Ascending aorta (tissue), 2 donors: ENCODE measurements at regions not wholly inside any gene's neighbourhood (a gene's known extent, or its start where the extent isn't known, plus 50 kb on each side); places are given as distances from the start of the nearest gene placed in this dataset.

Experiments used
- DNase-seq, 2 donors: peaks; one replicate each; pipeline ENCODE4 v3.0.0-alpha.2; 2019; ENCODE audit warnings: low spot score in 2 of 2
- H3K27ac ChIP-seq, 2 donors: fragments of 200-600 bp; sonication (generic); one replicate each; pipeline ENCODE4 v1.5.1; 2016 to 2017; ENCODE audit warnings: mild to moderate bottlenecking in 1 of 2
- H3K27me3 ChIP-seq: fragments of 200-600 bp; sonication (generic); one replicate; pipeline ENCODE4 v1.5.1; 2017
- H3K36me3 ChIP-seq, 2 donors: fragments of 200-600 bp; sonication (generic); one replicate each; pipeline ENCODE4 v1.5.1; 2016
- H3K4me1 ChIP-seq, 2 donors: fragments of 200-600 bp; sonication (generic); one replicate each; pipeline ENCODE4 v1.5.1; 2016 to 2017; ENCODE audit warnings: mild to moderate bottlenecking in 1 of 2
- H3K4me3 ChIP-seq, 2 donors: fragments of 200-600 bp; sonication (generic); one replicate each; pipeline ENCODE4 v1.5.1; 2016 to 2017; ENCODE audit warnings: mild to moderate bottlenecking in 1 of 2
- H3K9me3 ChIP-seq, 2 donors: fragments of 200-600 bp; sonication (generic); one replicate each; pipeline ENCODE4 v1.5.1; 2016
- intact Hi-C: fragments of 100-400 bp; cut with DNase I; formaldehyde crosslinking; loops from one replicate; pipeline ENCODE4 v1.15.1; 2023
- TF ChIP-seq, protein P1 (sequence below), 3 experiments: fragments of 200-600 bp in 2 of 3; fragments of 450-650 bp in 1 of 3; sonication (generic) in 2 of 3; IDR thresholded peaks; one replicate each; pipeline ENCODE4 v1.5.1; 2016 to 2019; ENCODE audit warnings: antibody characterized with exemption in 3 of 3, mild to moderate bottlenecking in 1 of 3, moderate library complexity in 1 of 3

DNA sequence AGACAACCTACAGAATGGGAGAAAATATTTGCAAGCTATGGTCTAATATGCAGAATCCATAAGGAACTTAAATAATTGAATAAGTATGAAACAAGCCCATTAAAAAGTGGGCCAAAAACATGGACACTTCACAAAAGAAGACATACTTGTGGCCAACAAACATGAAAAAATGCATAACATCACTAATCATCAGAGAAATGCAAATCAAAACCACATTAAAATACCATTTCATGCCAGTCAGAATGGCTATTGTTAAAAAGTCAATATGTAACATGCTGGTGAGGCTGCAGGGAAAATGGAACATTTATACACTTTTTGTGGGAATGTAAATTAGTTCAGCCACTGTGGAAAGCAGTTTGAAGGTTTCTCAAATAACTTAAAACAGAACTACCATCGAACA lies 945.4 kb upstream of the FLRT2 start:
- TF ChIP-seq, protein P1, sequence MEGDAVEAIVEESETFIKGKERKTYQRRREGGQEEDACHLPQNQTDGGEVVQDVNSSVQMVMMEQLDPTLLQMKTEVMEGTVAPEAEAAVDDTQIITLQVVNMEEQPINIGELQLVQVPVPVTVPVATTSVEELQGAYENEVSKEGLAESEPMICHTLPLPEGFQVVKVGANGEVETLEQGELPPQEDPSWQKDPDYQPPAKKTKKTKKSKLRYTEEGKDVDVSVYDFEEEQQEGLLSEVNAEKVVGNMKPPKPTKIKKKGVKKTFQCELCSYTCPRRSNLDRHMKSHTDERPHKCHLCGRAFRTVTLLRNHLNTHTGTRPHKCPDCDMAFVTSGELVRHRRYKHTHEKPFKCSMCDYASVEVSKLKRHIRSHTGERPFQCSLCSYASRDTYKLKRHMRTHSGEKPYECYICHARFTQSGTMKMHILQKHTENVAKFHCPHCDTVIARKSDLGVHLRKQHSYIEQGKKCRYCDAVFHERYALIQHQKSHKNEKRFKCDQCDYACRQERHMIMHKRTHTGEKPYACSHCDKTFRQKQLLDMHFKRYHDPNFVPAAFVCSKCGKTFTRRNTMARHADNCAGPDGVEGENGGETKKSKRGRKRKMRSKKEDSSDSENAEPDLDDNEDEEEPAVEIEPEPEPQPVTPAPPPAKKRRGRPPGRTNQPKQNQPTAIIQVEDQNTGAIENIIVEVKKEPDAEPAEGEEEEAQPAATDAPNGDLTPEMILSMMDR (IDR thresholded peaks at IDR 0.05): no peak
- H3K27me3 ChIP-seq: no peaks in the 10 kb centered on the region
- intact Hi-C loops: no loop called here
- no peak overlapping the region for H3K4me3 ChIP-seq
- no peak for DNase-seq
- H3K36me3 ChIP-seq: no peaks in the 10 kb centered on the region
- no peaks in the 10 kb centered on the region for H3K9me3 ChIP-seq
- no peak overlapping the region for H3K27ac ChIP-seq
- H3K4me1 ChIP-seq: no peaks in the 10 kb centered on the region

DNA sequence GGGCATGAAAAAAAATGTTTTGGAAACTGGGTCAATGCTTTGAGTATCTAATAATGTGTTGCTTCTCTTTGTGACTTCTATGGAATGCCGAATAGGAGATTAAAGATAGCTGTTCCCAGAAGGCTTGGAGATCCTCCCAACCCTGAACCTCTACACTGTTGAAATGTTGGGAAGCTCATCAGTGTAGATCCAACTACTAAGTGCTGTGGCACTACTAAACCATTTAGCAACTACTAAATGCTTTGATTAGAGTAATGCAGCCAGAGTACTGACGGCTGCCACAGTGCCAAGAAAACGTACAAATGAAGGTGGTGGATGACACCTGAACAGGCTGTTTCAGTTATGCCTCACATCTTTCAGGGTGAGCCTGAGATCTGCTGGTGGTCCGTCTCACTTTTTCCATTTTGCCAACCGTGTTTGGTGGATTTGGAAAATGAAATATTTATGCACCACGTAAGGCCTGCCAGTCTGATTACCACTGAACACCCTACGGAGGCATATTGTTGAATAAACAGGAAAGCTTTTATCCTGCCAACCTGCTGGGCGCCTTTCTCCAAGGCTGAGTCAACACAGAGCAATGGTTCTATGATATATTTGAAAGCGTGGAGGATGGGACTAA lies 938.0 kb upstream of the FLRT2 start:
- no peaks in the 10 kb centered on the region for H3K4me1 ChIP-seq
- no peak overlapping the region for H3K4me3 ChIP-seq
- no peaks in the 10 kb centered on the region for H3K36me3 ChIP-seq
- TF ChIP-seq, protein P1 (IDR thresholded peaks at IDR 0.05): no peak
- no peaks in the 10 kb centered on the region for H3K9me3 ChIP-seq
- H3K27me3 ChIP-seq: no peaks in the 10 kb centered on the region
- no peak for DNase-seq
- no peak overlapping the region for H3K27ac ChIP-seq
- intact Hi-C loops: no loop called here

DNA sequence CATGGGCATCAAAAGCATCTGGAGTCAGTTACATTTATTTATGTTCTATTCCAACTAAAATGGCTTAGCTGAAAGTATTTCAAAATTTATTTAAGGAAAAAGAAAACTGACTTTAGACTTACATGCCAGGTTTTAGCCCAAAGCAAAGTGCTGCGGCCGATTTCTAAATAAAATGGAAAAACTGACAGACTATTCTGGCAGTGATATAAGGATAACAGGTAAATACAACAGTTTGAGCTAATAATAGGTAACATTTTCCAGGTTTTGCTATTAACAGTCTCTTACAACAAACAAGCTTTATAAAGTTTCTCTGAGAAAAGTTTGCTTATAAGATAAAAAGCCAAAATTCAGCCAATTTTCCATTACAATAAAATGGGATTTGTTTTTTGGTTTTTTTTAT lies 937.2 kb upstream of the FLRT2 start:
- no peaks in the 10 kb centered on the region for H3K27me3 ChIP-seq
- intact Hi-C loops: no loop called here
- H3K4me3 ChIP-seq: no peak overlapping the region
- TF ChIP-seq, protein P1 (IDR thresholded peaks at IDR 0.05): no peak
- H3K27ac ChIP-seq: no peak overlapping the region
- no peak for DNase-seq
- H3K4me1 ChIP-seq: no peaks in the 10 kb centered on the region
- H3K9me3 ChIP-seq: no peaks in the 10 kb centered on the region
- no peaks in the 10 kb centered on the region for H3K36me3 ChIP-seq

DNA sequence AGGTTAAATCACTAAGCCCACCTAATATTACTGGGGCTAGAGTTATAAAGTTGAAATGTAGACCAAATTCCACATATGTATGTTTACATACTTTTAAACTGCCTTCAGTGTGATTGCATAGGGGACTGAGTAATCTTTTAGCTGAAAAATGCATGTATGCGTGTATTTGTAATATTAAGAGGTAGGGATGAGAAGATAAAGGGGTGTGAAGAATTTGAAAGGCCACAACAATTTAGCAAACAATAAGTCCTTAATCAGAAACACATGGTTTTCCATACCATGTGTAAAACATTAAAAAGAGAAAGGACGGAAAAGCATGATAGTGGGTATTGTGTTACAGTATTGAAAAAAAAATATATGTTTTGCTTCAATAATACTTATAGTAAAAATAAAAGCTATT lies 919.9 kb upstream of the FLRT2 start:
- no peaks in the 10 kb centered on the region for H3K4me1 ChIP-seq
- TF ChIP-seq, protein P1 (IDR thresholded peaks at IDR 0.05): no peak
- H3K27me3 ChIP-seq: no peaks in the 10 kb centered on the region
- H3K27ac ChIP-seq: no peak overlapping the region
- DNase-seq: no peak
- no peaks in the 10 kb centered on the region for H3K36me3 ChIP-seq
- no peaks in the 10 kb centered on the region for H3K9me3 ChIP-seq
- intact Hi-C loops: no loop called here
- H3K4me3 ChIP-seq: no peak overlapping the region

DNA sequence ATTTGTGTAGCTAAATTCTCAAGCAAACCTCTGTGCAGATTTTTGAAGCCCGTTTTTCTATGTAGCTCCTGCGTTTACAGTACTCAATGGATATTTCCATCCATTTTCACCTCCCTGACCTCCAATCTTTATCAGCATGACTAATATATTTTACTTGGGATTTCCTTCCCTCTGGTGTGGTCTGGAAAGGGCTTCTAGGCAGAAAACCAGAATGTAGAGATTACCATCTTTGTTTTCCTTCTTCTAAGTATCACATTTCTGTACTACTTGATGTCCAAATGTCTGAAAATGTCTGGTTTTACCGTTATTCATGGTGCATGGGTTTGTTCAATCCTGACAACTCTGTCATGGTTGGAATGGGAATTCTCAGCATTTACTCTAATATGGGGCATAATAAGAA lies 907.6 kb upstream of the FLRT2 start:
- H3K36me3 ChIP-seq: no peaks in the 10 kb centered on the region
- intact Hi-C loops: no loop called here
- H3K27ac ChIP-seq: no peak overlapping the region
- DNase-seq: no peak
- no peaks in the 10 kb centered on the region for H3K27me3 ChIP-seq
- H3K4me3 ChIP-seq: no peak overlapping the region
- no peaks in the 10 kb centered on the region for H3K9me3 ChIP-seq
- TF ChIP-seq, protein P1 (IDR thresholded peaks at IDR 0.05): no peak
- H3K4me1 ChIP-seq: no peaks in the 10 kb centered on the region

DNA sequence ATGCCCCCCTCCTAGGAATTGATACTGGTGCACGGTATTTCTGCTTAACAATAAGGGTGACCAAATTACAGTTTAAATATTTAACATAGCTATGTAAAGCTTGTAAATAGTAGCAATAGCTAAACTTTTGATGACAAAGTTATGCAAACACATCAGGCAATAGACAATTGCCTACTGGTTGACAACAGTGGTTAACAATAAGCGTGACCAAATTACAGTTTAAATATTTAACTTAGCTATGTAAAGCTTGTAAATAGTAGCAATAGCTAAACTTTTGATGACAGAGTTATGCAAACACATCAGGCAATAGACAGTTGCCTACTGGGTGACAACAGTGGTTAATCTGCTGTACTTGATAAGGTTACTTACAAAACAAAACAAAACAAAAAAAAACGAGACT lies 886.5 kb upstream of the FLRT2 start:
- TF ChIP-seq, protein P1 (IDR thresholded peaks at IDR 0.05): no peak
- no peaks in the 10 kb centered on the region for H3K27me3 ChIP-seq
- H3K4me3 ChIP-seq: no peak overlapping the region
- H3K4me1 ChIP-seq: no peaks in the 10 kb centered on the region
- no peaks in the 10 kb centered on the region for H3K36me3 ChIP-seq
- DNase-seq: no peak
- intact Hi-C loops: no loop called here
- no peaks in the 10 kb centered on the region for H3K9me3 ChIP-seq
- H3K27ac ChIP-seq: no peak overlapping the region
